ENCODE measurements at regions not wholly inside any gene's neighbourhood (a gene's known extent, or its start where the extent isn't known, plus 50 kb on each side); places are given as distances from the start of the nearest gene placed in this dataset.

DNA sequence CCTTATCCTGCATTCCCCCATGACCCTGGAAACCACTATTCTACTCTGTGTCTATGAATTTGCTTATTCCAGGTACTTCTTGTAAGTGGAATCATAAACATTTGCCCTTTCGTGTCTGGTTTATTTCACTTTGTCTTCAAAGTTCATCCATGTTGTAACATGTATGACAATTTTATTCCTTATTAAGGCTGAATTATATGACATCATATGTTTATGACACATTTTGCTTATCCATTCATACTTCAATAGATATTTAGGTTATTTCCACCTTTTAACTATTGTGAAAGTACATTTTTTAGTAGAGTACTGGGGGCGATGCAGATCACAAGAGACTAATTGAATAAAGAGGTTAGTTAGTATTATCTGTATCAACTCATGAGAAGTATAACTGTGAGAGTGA, 591.6 kb downstream of the UTRN start:
- H3K27ac ChIP-seq, result no peak overlapping the region
- TF ChIP-seq ZFX (IDR thresholded peaks at IDR 0.05; ENCODE audit: borderline replicate concordance), result no peak
- TF ChIP-seq, protein P1, sequence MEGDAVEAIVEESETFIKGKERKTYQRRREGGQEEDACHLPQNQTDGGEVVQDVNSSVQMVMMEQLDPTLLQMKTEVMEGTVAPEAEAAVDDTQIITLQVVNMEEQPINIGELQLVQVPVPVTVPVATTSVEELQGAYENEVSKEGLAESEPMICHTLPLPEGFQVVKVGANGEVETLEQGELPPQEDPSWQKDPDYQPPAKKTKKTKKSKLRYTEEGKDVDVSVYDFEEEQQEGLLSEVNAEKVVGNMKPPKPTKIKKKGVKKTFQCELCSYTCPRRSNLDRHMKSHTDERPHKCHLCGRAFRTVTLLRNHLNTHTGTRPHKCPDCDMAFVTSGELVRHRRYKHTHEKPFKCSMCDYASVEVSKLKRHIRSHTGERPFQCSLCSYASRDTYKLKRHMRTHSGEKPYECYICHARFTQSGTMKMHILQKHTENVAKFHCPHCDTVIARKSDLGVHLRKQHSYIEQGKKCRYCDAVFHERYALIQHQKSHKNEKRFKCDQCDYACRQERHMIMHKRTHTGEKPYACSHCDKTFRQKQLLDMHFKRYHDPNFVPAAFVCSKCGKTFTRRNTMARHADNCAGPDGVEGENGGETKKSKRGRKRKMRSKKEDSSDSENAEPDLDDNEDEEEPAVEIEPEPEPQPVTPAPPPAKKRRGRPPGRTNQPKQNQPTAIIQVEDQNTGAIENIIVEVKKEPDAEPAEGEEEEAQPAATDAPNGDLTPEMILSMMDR (IDR thresholded peaks at IDR 0.05), result no peak

DNA sequence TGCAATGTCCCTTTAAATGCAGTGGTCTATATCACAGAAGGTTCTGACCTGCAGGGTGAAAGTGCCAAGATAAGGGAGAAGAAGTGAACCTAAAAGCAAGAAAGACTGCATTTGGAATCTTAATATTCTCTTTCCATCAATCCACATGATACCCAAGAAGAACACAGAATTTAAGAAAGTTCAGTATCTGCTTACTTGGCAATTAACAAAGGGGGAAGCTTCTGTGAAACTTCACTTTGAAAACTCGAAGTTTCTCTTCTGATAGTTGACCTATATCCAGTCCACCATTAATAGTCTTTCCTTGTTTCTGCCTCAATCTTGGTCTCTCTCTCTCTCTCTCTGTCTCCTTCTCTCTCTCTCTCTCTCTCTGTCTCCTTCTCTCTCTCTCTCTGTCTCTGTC, 592.0 kb downstream of the UTRN start:
- TF ChIP-seq, protein P1 (IDR thresholded peaks at IDR 0.05), result no peak
- no peak for TF ChIP-seq ZFX (IDR thresholded peaks at IDR 0.05; ENCODE audit: borderline replicate concordance)
- no peak overlapping the region for H3K27ac ChIP-seq

DNA sequence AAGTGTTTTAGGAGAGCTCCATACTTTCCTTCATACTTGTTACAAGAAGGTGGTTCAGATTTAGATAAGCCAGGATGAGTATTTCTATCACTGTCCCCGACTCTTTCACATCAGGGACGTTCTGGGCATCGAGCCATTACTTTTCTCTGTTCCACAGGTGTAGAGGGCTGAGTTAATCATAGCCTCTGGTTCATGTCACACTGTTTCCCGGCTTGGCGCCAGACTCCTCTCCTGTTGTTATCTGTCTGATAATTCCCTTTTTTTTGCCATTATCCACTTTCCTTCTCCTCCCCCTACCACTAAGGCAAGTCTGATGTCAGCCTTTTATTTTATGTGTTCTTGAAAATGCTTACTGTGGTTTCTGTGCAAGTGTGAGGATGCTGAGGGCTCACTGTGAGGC, 593.4 kb downstream of the UTRN start:
- no peak overlapping the region for H3K27ac ChIP-seq
- TF ChIP-seq ZFX (IDR thresholded peaks at IDR 0.05; ENCODE audit: borderline replicate concordance), result no peak
- TF ChIP-seq, protein P1 (IDR thresholded peaks at IDR 0.05), result no peak

DNA sequence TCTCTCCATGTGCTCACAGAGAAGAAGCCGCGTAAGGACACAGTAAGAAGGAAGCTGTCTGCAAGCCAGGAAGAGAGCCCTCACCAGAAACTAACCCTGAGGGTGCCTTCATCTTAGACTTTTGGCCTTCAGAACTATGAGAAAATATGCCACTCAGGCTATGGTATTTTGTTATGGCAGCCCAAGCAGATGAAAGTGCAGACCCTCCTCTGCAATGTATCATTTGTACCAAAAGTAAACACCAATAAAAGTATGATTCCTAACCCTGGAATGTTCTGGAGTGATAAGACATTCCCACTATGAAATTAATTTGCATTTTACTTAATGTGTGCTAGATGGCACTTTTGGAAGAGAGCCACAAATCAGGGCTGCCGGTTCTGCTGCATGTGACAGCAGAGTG, 594.3 kb downstream of the UTRN start:
- no peak overlapping the region for H3K27ac ChIP-seq
- no peak for TF ChIP-seq ZFX (IDR thresholded peaks at IDR 0.05; ENCODE audit: borderline replicate concordance)
- TF ChIP-seq, protein P1 (IDR thresholded peaks at IDR 0.05), result no peak

DNA sequence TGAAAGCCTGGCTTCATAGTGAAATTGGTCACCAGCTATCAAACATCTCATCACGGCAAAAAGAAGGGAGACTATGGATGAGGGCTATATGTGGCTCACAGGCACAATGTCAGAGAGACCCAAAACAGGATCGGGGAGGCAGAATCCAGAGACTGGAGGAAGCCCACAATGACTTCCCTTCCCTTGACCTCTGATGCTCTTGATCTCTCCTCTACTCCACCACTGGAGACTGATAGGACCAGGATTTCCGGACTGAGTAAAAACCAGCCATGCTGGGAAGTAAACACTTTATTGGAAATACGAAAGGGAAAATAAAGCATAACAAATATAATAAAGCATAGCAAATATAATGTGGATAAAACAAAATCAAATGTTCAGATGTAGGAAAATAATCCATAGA, 597.3 kb downstream of the UTRN start:
- H3K27ac ChIP-seq, result no peak overlapping the region
- TF ChIP-seq, protein P1 (IDR thresholded peaks at IDR 0.05), result no peak
- no peak for TF ChIP-seq ZFX (IDR thresholded peaks at IDR 0.05; ENCODE audit: borderline replicate concordance)

DNA sequence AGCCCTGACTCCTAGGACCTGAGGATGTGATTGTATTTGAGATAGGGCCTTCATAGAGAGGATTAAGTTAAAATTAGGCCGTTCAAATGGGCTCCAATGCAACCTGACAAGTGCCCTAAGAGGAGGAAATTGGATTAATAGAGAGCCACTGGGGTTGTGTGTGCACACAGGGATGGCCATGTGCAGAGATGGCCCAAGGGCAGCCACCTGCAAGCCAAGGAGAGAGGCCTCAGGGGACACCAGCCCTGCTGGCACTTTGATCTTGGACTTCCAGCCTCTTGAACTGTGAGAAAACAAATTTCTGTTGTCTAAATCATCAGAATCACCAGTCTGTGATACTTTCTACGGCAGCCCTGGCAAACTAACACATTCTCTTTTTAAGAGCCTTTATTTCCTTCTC, 598.8 kb downstream of the UTRN start:
- TF ChIP-seq, protein P1 (IDR thresholded peaks at IDR 0.05), result no peak
- no peak for TF ChIP-seq ZFX (IDR thresholded peaks at IDR 0.05; ENCODE audit: borderline replicate concordance)
- H3K27ac ChIP-seq, result no peak overlapping the region

DNA sequence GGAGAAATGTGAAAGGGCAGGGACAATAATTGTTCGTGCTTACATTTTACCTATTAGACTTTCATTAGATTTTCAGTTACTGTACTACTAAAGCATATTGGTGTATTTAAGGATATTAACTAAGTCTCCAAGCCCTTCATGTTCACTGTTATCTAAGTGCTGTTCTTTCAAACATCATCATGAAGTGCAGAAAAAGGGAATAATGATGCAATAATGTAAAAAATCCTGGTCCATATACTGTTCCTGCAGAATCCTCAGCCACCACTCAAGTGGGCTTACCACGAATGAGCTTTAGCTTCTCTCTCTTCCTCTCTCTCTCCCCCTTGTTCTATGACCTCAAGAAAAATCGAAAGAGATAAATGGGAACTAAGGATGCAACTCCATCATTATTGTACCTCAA, 600.7 kb downstream of the UTRN start:
- TF ChIP-seq, protein P1 (IDR thresholded peaks at IDR 0.05), result no peak
- TF ChIP-seq ZFX (IDR thresholded peaks at IDR 0.05; ENCODE audit: borderline replicate concordance), result no peak
- H3K27ac ChIP-seq, result no peak overlapping the region

All from 22Rv1 (cell line).